Keratinocyte (primary cell): ENCODE measurements at regions not wholly inside any gene's neighbourhood (a gene's known extent, or its start where the extent isn't known, plus 50 kb on each side); places are given as distances from the start of the nearest gene placed in this dataset.

Source experiments
- DNase-seq: peaks from one replicate; pipeline ENCODE4 v3.0.0-alpha.2; 2011; ENCODE audit warnings: low read depth, missing footprints, low spot score
- FAIRE-seq: peaks from 2 replicates; lab custom pipeline; 2011; peaks lifted over from hg19 to GRCh38; lab: Jason Lieb, UNC
- H2AFZ ChIP-seq: 2 replicates; pipeline ENCODE4 v1.6.0; 2012; ENCODE audit warnings: low read length, control low read depth, inconsistent platforms; ENCODE audit not compliant: control insufficient read depth
- H3K27ac ChIP-seq: 2 replicates; pipeline ENCODE4 v1.5.1; 2011; ENCODE audit warnings: low read length; ENCODE audit not compliant: control insufficient read depth, insufficient read depth
- H3K27me3 ChIP-seq: 3 replicates; pipeline ENCODE4 v1.6.0; 2011; ENCODE audit warnings: low read length; ENCODE audit not compliant: control insufficient read depth, insufficient read depth; ENCODE audit errors: extremely low read depth
- H3K36me3 ChIP-seq, 2 experiments: 2 replicates in 1 of 2; 3 replicates in 1 of 2; pipeline ENCODE4 v1.5.1; 2011; ENCODE audit warnings: low read length in 2 of 2, mild to moderate bottlenecking in 1 of 2; ENCODE audit not compliant: control insufficient read depth in 2 of 2, insufficient read depth in 2 of 2; ENCODE audit errors: extremely low read depth in 1 of 2
- H3K4me1 ChIP-seq: 3 replicates; pipeline ENCODE4 v1.5.1; 2011; ENCODE audit warnings: low read length; ENCODE audit not compliant: control insufficient read depth, insufficient read depth; ENCODE audit errors: extremely low read depth
- H3K4me2 ChIP-seq: 3 replicates; pipeline ENCODE4 v1.6.0; 2011; ENCODE audit warnings: low read depth, low read length; ENCODE audit not compliant: control insufficient read depth, insufficient read depth; ENCODE audit errors: extremely low read depth
- H3K4me3 ChIP-seq, 3 experiments: fragments of 200-600 bp in 1 of 3; sonication (generic) in 1 of 3; 2 replicates in 2 of 3; 3 replicates in 1 of 3; pipeline ENCODE4 v1.5.1; 2011 to 2016; ENCODE audit warnings: low read length in 3 of 3, mild to moderate bottlenecking in 3 of 3, control low read depth in 2 of 3, inconsistent platforms in 1 of 3, low read depth in 1 of 3, mixed read lengths in 1 of 3, mixed run types in 1 of 3, moderate library complexity in 1 of 3; ENCODE audit not compliant: control insufficient read depth in 2 of 3, insufficient read depth in 2 of 3; ENCODE audit errors: extremely low read depth in 1 of 3
- H3K79me2 ChIP-seq: 2 replicates; pipeline ENCODE4 v1.6.0; 2012; ENCODE audit warnings: low read length; ENCODE audit not compliant: control insufficient read depth, insufficient read depth
- H3K9ac ChIP-seq: 3 replicates; pipeline ENCODE4 v1.6.0; 2011; ENCODE audit warnings: low read length; ENCODE audit not compliant: control insufficient read depth, insufficient read depth; ENCODE audit errors: extremely low read depth
- H3K9me1 ChIP-seq: 3 replicates; pipeline ENCODE4 v1.6.0; 2011; ENCODE audit warnings: low read length; ENCODE audit not compliant: control insufficient read depth, insufficient read depth; ENCODE audit errors: extremely low read depth
- H3K9me3 ChIP-seq: 2 replicates; pipeline ENCODE4 v1.5.1; 2012; ENCODE audit warnings: low read depth, low read length; ENCODE audit not compliant: control insufficient read depth
- H4K20me1 ChIP-seq: 3 replicates; pipeline ENCODE4 v1.6.0; 2011; ENCODE audit warnings: low read length; ENCODE audit not compliant: control insufficient read depth, insufficient read depth; ENCODE audit errors: extremely low read depth
- CTCF ChIP-seq, 3 experiments: IDR thresholded peaks in 1 of 3; conservative IDR thresholded peaks in 1 of 3; optimal IDR thresholded peaks in 1 of 3; 2 replicates in 2 of 3; 3 replicates in 1 of 3; pipeline versions ENCODE3 to v1.5.1; 2011; ENCODE audit warnings: low read length in 3 of 3, mild to moderate bottlenecking in 3 of 3, moderate library complexity in 2 of 3, control low read depth in 1 of 3, inconsistent platforms in 1 of 3; ENCODE audit not compliant: insufficient read depth in 2 of 3; ENCODE audit errors: extremely low read depth in 1 of 3
- EZH2 ChIP-seq: IDR thresholded peaks from one replicate; pipeline ENCODE4 v1.6.1; 2012; ENCODE audit warnings: inconsistent platforms, mild to moderate bottlenecking, low read length, moderate library complexity
- dilution Hi-C: fragments of 300-500 bp; cut with MboI; formaldehyde crosslinking; loops from one replicate; pipeline ENCODE4 v1.7.0; 2020; ENCODE audit warnings: low sequenced_read_pairs; ENCODE audit not compliant: extremely low pct_ligation_motif_present

- no peak for DNase-seq
Observed at GRCh38 chr13:81596224-81596753, 1255.4 kb upstream of the SPRY2 start.

GRCh38 chr13:81591528-81592220 lies 1250.7 kb upstream of the SPRY2 start:
- no peak for FAIRE-seq
- no peaks in the 10 kb centered on the region for H3K9me1 ChIP-seq
- no peak for TF ChIP-seq CTCF (optimal IDR thresholded peaks at IDR 0.05 in 1 of 3, IDR thresholded peaks at IDR 0.05 in 1 of 3, conservative IDR thresholded peaks at IDR 0.05 in 1 of 3; ENCODE audit: extremely low read depth in 1 of 3, insufficient read depth in 2 of 3, low read length in 3 of 3)
- TF ChIP-seq EZH2 = no peak
- H3K36me3 ChIP-seq = no peaks in the 10 kb centered on the region
- no peaks in the 10 kb centered on the region for H3K79me2 ChIP-seq
- no peak for DNase-seq
- H3K27ac ChIP-seq = no peak overlapping the region
- no peak overlapping the region for H3K4me3 ChIP-seq
- no peak overlapping the region for H3K4me2 ChIP-seq
- H3K9ac ChIP-seq = no peak overlapping the region
- no peaks in the 10 kb centered on the region for H3K9me3 ChIP-seq
- H4K20me1 ChIP-seq = no peaks in the 10 kb centered on the region
- dilution Hi-C loops = no loop called here
- H3K4me1 ChIP-seq = no peaks in the 10 kb centered on the region
- no peaks in the 10 kb centered on the region for H3K27me3 ChIP-seq
- no peak overlapping the region for H2AFZ ChIP-seq

More at GRCh38 chr13:81596224-81596753, 1255.4 kb upstream of the SPRY2 start:
- no peaks in the 10 kb centered on the region for H3K9me3 ChIP-seq
- H3K27me3 ChIP-seq = no peaks in the 10 kb centered on the region
- no peak overlapping the region for H3K4me2 ChIP-seq
- H3K4me3 ChIP-seq = no peak overlapping the region
- dilution Hi-C loops = no loop called here
- H3K36me3 ChIP-seq = no peaks in the 10 kb centered on the region
- no peak overlapping the region for H3K27ac ChIP-seq
- no peak overlapping the region for H2AFZ ChIP-seq
- no peaks in the 10 kb centered on the region for H3K9me1 ChIP-seq
- H3K9ac ChIP-seq = no peak overlapping the region
- no peaks in the 10 kb centered on the region for H3K79me2 ChIP-seq
- FAIRE-seq = no peak
- no peaks in the 10 kb centered on the region for H4K20me1 ChIP-seq
- TF ChIP-seq CTCF (optimal IDR thresholded peaks at IDR 0.05 in 1 of 3, IDR thresholded peaks at IDR 0.05 in 1 of 3, conservative IDR thresholded peaks at IDR 0.05 in 1 of 3; ENCODE audit: extremely low read depth in 1 of 3, insufficient read depth in 2 of 3, low read length in 3 of 3) (no peak), EZH2 (no peak)
- no peaks in the 10 kb centered on the region for H3K4me1 ChIP-seq
